ENCODE measurements at regions not wholly inside any gene's neighbourhood (a gene's known extent, or its start where the extent isn't known, plus 50 kb on each side); places are given as distances from the start of the nearest gene placed in this dataset.

DNA sequence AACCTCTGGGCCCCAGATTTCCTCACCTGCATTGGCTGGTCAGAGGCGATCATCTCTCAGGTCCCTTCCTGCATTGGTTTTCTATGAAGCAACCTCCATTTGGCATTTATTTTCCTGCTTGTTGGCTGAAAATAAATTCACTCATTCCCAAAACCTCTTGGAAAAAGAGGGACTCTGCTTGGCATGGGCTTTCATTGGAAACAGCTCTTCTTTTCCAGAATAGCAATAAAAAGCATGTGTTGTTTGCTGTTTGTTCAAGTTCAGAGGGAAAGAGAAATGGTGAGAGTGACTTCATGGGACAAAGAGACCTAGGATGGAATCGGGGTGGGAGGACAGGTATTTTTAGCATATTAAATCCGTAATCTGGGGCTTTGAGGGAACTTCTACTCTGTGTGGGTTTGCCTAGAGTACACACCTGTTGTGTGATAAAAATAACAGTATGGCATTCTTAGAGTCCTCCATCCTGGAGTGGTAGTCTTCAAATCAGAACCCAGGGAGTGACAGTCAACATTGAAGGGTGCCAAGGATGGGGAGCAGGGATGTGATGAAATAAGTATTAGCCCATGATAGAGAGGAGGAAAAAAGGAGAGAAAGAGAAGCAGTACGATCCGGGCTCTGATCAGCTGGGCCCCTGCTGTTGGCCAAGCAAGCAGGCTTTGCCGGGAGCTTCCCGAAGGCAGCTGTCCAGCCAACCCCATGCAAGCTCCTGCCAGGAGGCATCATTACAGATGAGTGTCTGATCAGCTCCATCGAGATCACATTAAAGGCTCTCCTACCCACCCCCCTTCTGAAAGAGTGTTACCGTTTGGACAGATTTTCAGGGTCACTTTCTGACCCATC, 131.9 kb upstream of the NFIA start:
- TF ChIP-seq CTCF (IDR thresholded peaks at IDR 0.05) (no peak), POLR2AphosphoS5 (IDR thresholded peaks at IDR 0.05) (no peak), POLR2A (IDR thresholded peaks at IDR 0.05) (no peak), EP300 (IDR thresholded peaks at IDR 0.05) (no peak)
